GM12891 (cell line): ENCODE measurements at regions not wholly inside any gene's neighbourhood (a gene's known extent, or its start where the extent isn't known, plus 50 kb on each side); places are given as distances from the start of the nearest gene placed in this dataset.

Experiments
- POLR2A ChIP-seq: IDR thresholded peaks from 2 replicates; pipeline ENCODE4 v1.6.1; 2011; ENCODE audit warnings: low read depth, low read length, control low read depth
- POLR2AphosphoS5 ChIP-seq: IDR thresholded peaks from 2 replicates; pipeline ENCODE4 v1.6.1; 2011; ENCODE audit warnings: low read depth, low read length, control low read depth
- POU2F2 ChIP-seq: IDR thresholded peaks from 2 replicates; pipeline ENCODE4 v1.6.1; 2011; ENCODE audit warnings: low read depth, mild to moderate bottlenecking, control low read depth, low read length, moderate library complexity

DNA sequence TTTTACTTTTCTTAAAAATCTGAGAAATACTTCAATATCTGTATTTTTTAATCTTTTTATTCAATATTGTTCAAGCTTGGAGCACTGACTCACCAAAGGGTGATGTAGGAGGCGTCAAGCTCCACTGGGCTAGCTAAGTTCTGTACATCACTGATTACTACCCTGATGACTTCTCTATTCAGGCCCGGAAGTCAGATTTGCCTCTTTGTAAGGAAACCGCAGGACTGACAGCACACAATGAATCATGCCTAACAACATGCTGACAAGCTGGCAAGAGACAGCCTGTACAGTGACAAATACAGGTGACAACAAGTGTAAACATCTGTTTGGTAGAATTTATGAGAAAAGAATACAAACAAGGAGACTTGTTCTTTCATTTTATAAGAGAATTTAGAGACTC lies 627.9 kb upstream of the RORB start:
- TF ChIP-seq POLR2AphosphoS5 = no peak
- no peak for TF ChIP-seq POLR2A
- no peak for TF ChIP-seq POU2F2
